GM21529 (cell line): ENCODE measurements at regions not wholly inside any gene's neighbourhood (a gene's known extent, or its start where the extent isn't known, plus 50 kb on each side); places are given as distances from the start of the nearest gene placed in this dataset.
"Not testable (repeated sequence)": the region's sequence is repeated elsewhere in the genome, so short reads cannot be mapped to it uniquely, and the experiment has no call there.

Source experiments
- ATAC-seq: cut with Tn5 transposase; IDR thresholded peaks from one replicate; pipeline ENCODE4 v1.9.1; 2021; ENCODE audit not compliant: unreplicated experiment

DNA sequence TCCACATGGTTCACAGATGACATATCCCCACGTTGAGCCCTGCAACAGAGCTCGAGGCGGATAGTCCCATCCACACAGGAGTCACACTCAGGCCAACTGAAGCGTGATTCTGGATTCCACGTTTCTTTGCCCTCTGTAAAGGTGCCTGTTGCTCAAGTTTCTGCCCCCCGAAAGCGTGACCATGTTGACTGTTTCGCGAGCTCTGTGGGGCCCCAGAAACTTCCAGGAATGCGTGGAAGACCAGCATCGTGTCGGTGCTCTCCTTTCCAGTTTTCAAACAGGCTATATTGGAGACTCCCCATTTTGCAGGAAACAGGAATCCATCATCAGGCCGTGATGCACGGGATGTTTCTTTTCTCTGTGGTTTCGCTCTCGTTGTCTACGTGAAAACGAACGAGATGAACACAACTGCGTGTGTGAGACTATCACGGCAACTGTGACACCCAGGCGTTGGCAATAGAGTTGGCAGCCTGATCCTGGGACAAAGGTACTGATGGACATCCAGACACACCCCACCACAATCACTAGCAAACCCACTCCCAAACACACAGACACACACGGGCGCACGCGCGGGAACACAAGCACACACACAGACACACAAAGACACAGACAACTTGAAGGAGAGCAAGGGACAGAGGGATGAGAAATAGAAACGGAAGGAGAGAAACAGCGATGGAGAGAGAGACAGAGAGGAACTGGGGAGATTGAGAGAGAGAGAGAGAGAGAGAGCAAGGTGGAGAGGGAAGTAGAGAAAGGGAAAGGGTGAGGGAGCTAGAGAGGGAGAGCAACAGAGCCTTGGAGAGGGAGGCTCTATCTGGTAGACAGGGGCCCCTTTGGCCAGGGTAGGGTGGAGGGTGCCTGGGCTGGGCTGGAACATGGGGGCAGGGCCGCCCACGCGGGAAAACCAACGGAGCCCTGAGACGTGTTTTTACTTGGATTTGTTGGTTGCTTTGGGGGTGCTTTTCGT, 1609.3 kb downstream of the SPATA31A7 start:
- ATAC-seq = not testable (repeated sequence)

DNA sequence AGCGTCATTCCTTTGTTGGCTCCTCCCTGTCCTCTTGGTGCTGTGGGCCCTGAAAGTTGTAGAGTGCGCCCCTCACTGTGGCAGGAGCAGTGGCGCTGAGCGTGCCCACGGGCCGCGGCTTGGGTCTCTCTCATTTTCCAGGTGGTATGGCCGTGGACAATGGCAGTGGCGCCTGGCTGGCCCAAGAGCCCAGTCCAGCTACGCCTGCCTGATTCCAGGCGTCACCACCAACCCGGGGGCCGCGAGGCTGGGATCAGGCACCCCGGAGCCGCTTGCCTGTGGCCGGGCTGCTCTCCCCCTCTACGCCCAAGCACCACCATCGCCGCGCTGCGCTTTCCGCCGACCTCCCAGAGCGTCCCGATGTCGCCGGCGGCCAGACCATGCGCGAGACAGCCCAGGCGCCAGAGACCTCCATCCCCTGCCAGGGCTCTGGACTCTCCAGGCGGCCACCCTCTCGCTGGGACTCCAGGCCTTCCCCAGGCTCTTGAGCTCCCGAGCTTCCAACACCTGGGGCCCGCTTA, 1610.1 kb downstream of the SPATA31A7 start:
- ATAC-seq = not testable (repeated sequence)

DNA sequence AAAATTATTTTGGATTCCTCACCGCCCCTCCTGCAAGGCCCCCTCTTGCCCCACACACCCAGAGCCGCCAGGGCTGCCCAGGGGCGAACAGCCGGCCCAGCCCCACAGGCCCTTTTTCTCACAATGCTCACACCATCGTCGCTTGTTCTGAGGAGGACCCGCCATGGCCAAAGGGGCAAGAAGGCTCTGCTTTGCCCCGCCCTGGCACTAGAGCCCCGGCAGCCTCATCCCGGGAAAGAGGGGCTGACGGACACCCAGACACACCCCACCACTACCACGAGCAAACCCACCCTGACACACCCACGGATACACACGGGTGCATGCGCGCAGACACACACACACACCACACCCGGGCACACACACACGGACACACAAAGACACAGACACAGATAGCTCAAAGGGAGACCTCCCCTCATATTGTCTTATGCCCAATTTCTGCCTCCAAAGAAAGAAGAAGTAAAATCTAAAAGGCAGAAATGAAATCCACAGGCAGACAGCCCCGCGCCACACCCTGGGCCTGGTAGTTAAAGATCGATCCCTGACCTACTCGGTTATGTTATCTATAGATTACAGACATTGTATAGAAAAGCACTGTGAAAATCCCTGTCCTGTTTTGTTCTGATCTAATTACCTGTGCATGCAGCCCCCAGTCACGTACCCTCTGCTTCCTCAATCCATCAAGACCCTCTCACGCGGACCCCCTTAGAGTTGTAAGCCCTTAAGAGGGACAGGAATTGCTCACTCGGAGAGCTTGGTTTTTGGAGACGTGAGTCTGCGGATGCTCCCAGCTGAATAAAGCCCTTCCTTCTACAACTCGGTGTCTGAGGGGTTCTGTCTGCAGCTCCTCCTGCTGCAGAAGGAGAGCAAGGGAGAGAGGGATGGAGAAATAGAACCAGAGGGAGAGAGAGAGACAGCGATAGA, 1610.9 kb downstream of the SPATA31A7 start:
- ATAC-seq = peak; percentile 19

DNA sequence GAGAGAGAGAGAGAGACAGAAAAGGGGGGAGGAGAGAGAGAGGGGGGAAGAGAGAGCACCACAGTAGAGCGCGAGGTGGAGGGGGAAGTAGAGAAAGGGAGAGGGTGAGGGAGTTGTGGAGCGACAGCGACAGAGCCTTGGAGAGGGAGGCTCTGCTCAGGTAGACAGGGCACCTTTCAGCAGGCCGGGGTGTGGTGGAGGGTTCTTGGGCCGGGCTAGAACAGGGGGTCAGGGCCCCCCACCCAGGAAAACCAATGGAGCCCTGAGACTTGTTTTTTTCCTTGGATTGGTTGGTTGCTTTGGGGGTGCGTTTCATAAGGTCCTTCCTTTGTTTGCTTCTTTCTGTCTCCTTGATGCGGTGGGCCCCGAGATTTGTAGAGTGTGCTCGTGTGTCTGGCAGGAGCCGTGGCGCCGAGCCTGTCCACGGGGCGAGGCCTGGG, 1611.6 kb downstream of the SPATA31A7 start:
- not testable (repeated sequence) for ATAC-seq

DNA sequence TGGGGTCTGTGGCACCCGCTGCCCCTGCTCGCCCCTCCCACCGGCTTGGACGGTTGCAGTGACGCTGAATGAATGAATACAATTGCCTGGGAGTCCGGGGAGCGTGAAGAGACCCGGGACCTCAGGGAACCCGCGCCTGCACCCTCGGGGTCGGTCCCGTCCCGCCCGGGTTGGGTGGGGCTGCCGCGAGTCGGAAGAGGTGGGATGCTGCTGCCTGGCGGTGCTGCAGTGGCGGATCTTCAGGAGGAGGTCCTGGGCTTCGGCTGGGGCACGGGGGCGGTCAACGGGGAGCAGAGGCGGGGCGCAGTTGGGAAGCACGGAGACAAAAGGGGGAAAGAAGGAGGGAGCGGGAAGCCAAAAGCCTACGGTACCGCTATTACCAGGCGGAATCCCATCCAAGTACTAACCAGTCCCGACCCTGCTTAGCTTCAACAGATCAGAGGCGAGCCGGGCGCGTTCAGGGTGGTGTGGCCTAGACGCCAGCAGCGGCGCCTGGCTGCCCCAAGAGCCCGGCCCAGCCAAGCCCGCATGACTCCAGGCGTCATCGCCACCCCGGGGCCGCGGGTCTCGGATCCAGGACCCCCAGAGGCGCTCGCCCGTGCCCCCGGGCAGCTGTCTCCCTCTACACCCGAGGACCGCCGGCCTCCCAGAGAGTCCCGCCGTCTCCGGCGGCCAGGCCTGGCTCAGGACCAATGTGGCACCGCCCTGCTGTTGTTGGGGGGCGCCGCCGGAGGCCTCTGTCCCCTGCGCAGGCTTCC, 1612.3 kb downstream of the SPATA31A7 start:
- peak; percentile 99 for ATAC-seq

DNA sequence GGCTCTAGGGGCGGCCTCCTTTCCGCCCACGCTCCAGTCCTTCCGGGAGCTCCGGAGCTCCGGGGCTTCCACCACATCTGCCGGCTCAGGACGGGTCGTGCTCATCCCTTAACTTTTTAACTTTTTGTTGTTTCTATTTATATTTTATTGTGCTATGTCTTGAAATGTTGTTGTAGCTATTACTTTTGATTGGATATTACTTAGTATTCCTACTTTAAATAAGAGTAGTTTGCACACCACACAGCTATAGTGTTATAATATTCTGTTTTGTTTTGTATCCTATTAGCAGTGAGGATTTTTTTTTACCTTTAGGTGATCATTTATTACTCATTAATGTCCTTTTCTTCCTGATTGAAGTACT, 1612.9 kb downstream of the SPATA31A7 start:
- not testable (repeated sequence) for ATAC-seq

DNA sequence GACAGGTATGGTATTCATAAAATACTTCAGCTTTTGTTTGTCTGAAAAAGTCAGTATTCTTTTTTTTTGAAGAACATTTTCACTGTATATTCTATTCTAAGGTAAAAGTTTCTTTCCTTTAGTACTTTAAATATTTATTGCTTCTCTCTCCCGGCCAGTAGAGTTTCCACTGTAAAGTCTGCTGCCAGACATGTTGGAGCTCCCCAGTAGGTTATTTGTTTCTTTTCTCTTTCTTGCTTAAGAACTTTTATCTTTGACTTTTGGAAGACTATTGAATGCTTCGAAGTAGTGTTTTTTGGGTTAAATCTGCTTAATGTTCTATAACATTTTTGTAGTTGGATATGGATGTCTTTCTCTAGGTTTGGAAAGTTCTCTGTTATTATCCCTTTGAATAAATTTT, 1613.3 kb downstream of the SPATA31A7 start:
- ATAC-seq = not testable (repeated sequence)

DNA sequence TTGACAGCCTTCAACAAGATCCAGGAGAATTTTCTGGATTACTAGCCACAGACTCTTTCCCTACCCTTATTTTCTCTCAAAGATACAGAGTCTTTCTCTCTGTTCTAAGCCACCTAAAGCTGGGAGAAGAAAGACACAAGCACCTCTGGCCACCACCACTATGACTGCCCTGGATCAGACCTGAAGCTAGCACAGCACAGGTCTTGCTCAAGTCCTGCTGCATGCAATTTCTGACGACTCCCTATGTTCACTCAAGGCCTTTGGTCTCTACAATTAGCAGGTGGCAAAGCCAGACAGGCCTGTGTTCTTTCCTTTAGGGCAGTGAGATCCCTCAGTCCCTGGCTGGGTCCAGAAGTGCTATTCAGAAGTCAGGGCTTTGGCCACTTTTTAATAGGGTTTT, 1614.5 kb downstream of the SPATA31A7 start:
- ATAC-seq = not testable (repeated sequence)

DNA sequence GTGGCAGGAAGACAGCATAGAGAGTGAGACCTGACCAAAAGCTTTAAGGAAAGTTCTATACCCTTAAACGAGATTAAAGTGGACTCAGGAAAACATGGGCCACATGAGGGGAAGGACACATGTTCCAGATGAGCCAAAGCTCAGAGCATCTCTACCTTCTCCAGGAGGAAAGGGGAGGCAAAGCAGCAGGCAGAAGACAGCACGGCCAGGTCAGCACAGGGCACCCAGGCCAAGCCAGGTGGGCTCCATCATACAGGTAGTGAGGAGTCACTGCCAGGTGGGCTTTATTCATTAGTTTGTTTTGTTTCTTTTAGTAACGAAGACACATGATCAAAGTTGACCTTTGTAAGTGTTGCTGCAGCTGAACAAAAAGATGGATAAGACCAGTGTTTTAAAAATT, 1617.6 kb downstream of the SPATA31A7 start:
- ATAC-seq = not testable (repeated sequence)

DNA sequence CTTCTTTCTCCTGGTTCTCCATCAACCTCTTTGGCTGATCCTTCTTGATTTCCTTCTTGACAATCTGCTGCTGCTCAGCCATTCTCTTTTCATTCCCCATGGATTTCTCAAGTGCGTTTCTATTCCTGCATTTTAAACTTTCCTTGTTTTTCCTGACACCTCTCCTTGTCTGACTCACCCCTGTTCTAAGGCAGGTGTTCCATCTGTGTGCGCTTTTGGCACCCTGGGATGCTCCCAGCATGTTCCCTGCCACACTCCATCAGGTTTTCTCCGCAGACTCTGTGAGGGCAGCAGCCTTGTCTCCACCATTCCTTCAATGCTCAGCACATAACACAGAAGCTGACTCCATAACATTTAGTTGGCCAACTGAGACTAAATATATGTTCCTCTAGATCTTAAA, 1618.2 kb downstream of the SPATA31A7 start:
- not testable (repeated sequence) for ATAC-seq

DNA sequence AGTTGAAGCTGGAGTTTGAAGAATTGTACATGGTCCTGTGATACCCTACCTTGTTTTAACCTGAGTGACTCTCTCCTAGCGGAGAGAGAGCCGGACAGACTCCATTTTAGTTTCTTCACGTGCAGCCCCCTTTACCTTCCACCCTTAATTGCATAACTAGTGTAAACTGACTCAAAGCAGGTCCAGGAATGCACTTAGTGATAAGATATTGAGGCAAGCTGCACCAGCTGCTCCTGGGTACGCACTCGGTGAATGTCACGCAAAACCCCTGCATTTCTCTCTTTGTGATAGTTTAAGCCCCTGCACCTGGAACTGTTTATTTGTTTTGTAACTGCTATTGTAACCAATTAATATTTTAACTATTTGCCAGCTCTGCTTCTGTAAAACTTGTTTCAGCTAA, 1620.5 kb downstream of the SPATA31A7 start:
- ATAC-seq = not testable (repeated sequence)

DNA sequence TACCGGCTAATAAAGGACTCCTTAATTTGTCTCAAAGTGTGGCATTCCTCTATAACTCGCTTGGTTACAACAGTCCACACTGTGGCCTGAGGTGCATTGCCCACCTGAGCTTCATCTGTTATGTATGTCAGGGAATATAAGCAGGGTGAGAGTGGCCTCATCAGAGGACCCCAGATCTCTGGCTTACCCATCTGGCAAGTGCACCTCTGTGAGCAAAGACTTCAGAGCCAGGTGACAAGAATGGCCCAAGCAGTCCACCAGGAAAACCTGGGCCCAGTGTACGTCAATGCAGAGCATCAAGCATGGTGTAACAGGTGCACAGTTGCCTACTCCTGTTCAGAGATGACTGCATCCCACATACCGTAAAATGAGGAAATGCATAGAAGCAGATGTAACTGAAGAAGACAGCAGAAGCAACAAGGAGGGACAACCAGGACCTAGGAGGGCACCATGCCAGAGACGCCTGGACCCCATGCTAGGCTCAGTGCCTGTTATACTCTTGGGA, 1621.0 kb downstream of the SPATA31A7 start:
- ATAC-seq = not testable (repeated sequence)

DNA sequence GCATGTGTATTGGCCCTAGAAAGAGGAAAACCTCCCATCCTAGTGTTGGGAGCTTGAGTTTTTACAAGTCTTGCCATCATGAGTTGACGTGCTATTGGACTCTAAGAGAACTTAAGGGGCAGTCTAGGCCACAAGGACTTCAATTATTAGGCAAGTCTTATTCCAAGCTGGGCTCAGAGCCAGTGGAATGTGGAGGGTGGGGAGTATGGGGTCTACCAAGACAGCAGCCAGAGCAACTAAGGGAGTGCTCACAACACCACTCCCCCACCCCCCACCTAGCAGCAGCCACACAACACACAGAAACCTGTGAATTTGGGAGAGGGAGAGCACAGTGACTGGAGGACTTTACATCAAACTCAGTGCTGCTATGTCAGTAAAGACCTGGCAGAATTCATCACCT, 1625.6 kb downstream of the SPATA31A7 start:
- not testable (repeated sequence) for ATAC-seq

DNA sequence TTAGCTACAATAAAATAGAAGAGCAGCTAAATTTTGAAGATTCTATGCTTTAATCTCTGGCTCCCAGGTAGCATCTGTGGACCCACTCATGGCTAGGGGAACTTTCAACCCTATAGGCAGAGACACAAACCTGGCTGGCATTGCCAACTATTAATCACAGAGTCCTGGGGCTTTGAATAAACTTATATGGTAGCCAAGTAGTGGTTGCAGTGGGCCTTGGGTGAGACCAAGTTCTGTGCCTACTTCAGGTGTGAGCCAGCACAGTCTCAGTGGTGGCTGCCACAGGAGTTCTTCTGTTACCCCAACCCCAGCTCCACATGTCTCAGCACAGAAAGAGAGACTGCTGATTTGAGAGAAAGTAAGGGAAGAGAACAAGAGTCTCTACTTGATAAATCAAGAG, 1626.5 kb downstream of the SPATA31A7 start:
- not testable (repeated sequence) for ATAC-seq

DNA sequence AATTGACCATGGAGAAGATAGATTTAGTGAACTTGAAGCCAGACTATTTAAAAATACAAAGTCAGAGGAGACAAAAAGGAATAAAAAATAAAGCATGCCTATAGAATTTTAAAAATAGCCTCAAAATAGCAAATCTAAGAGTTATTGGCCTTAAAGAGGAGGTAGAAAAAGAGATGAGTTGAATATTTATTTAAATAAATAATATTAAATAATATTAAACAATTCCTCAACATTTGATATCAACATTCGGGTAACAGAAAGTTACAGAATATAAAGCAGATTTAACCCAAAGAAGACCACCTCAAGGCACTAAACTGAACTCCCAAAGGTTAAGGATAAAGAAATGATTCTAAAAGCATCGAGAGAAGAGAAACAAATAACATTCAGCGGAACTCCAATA, 1627.4 kb downstream of the SPATA31A7 start:
- not testable (repeated sequence) for ATAC-seq

DNA sequence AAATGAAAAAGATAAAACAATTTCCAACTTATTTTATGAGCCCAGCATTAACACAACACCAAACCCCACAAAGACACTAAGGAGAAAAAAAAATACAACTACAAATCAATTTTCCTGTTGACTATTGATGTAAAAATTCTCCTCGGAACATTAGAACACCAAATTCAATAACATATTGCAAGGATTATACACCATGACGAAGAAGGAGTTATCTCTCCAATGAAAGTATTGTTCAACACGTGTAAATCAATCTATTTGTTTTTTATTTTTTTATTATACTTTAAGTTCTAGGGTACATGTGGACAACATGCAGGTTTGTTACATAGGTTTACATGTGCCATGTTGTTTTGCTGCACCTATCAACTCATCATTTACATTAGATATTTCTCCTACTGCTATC, 1632.3 kb downstream of the SPATA31A7 start:
- ATAC-seq = not testable (repeated sequence)

DNA sequence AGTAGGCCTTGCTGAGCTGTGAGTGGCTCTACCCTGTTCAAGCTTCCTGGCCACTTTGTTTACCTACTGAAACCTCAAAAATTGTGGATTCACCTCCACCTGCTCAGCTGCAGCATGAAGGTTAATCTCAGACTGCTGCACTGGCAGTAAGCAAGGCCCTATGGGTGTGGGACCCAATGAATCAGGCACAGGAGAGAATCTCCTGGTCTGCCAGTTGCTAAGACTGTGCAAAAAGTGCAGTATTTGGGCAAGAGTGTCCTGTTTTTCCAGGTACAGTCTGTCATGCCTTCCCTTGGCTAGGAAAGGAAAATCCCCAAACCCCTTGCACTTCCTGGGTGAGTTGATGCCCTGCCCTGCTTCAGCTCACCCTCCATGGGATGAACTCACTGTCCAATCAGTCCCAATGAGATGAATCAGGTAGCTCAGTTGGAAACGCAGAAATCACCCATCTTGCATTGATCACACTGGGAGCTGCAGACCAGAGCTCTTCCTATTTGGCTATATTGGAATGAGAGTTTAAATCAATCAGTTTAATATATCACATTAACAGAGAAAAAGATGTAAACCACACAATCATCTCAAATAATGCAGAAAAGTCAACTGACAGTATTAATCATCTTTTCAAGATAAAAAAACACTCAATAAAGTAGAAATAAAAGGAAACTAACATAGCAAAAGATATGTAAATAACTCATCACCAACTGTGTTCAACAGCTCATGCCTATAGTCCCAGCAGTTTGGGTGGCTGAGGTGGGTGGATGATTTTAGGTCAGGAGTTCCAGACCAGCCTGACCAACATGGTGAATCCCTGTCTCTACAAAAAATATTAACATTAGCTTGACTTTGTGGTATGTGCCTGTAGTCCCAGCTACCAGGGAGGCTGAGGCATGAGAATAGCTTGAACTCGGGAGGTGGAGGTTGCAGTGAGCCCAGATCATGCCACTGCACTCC, 1638.4 kb downstream of the SPATA31A7 start:
- not testable (repeated sequence) for ATAC-seq

DNA sequence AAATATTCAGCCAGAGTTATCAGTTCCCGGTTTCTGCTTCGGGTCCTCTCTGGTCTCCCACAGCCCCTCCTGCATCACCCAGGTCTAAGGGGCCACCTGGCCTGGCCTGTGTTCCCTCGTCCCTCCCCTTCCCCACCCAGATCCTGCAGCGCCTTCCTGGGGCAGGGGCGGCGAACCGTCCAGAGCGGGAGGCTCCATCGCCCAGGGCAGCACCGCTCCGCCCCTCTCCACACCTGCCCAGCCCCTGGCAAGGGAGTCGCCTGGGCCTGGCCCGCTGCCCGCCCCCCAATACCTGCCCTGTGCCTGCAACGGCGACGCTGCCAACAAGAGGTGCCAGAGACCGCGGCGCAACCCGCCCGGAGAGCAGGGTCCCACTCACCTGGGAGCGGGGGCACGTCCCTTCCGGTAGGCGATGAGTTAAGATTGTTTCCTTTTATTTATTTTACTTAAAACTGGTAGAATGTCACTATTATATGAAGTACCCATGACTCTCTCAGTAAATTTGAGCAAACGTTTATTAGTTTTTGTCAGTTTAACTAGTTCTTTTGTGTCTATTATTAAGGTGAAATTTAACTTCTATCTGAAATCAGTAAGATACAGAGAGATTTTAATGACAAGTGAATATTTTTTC, 1641.1 kb downstream of the SPATA31A7 start:
- not testable (repeated sequence) for ATAC-seq
